Memory B cell (primary cell): ENCODE measurements at regions not wholly inside any gene's neighbourhood (a gene's known extent, or its start where the extent isn't known, plus 50 kb on each side); places are given as distances from the start of the nearest gene placed in this dataset.

Experiments
- ATAC-seq: fragments of 150-1000 bp; cut with Tn5 transposase; 2 replicates; pipeline ENCODE4 v1.10.0; 2021; ENCODE audit warnings: low read depth, mild to moderate bottlenecking, moderate library complexity
- DNase-seq, 2 donors: peaks; one replicate each; pipeline ENCODE4 v3.0.0; 2022; ENCODE audit warnings: low spot score in 2 of 2
- H3K27ac Mint-ChIP-seq: one replicate; pipeline ENCODE4 v1.8.0; 2022; ENCODE audit warnings: mild to moderate bottlenecking, moderate library complexity, mixed read lengths
- H3K27me3 Mint-ChIP-seq: one replicate; pipeline ENCODE4 v1.8.0; 2022; ENCODE audit warnings: mixed read lengths
- H3K36me3 Mint-ChIP-seq: one replicate; pipeline ENCODE4 v1.8.0; 2022; ENCODE audit warnings: mild to moderate bottlenecking, mixed read lengths
- H3K4me1 Mint-ChIP-seq: one replicate; pipeline ENCODE4 v1.8.0; 2022; ENCODE audit warnings: mixed read lengths
- H3K4me3 Mint-ChIP-seq: one replicate; pipeline ENCODE4 v1.8.0; 2022; ENCODE audit warnings: mild to moderate bottlenecking, moderate library complexity, mixed read lengths
- H3K9me3 Mint-ChIP-seq: one replicate; pipeline ENCODE4 v1.8.0; 2022; ENCODE audit warnings: mixed read lengths

GRCh38 chr5:68965926-68966325, 127.9 kb upstream of the SLC30A5 start:
- Mint-ChIP-seq H3K27ac (no peak overlapping the region), H3K4me1 (no peaks in the 10 kb centered on the region), H3K9me3 (no peaks in the 10 kb centered on the region), H3K4me3 (no peak overlapping the region), H3K36me3 (no peaks in the 10 kb centered on the region), H3K27me3 (peaks cover 11% of the 10 kb centered on the region)
- DNase-seq (no peak), ATAC-seq (no peak)

- Mint-ChIP-seq H3K36me3 (no peaks in the 10 kb centered on the region), H3K4me3 (no peak overlapping the region), H3K9me3 (no peaks in the 10 kb centered on the region), H3K4me1 (no peaks in the 10 kb centered on the region), H3K27ac (no peak overlapping the region), H3K27me3 (peaks cover 15% of the 10 kb centered on the region)
- ATAC-seq (no peak), DNase-seq (no peak)
Observed at GRCh38 chr5:68966596-68966995, 127.2 kb upstream of the SLC30A5 start.

- Mint-ChIP-seq H3K27me3 (peaks cover 17% of the 10 kb centered on the region), H3K36me3 (no peaks in the 10 kb centered on the region), H3K9me3 (no peaks in the 10 kb centered on the region), H3K4me1 (no peaks in the 10 kb centered on the region), H3K27ac (no peak overlapping the region), H3K4me3 (no peak overlapping the region)
- no peak for DNase-seq
- no peak for ATAC-seq
Observed at GRCh38 chr5:68968429-68968828, 125.4 kb upstream of the SLC30A5 start.

GRCh38 chr5:68970617-68971016, 123.2 kb upstream of the SLC30A5 start:
- H3K27ac Mint-ChIP-seq = no peak overlapping the region
- DNase-seq (no peak), ATAC-seq (no peak)
- H3K9me3 Mint-ChIP-seq = peaks cover 3% of the 10 kb centered on the region
- H3K4me1 Mint-ChIP-seq = no peaks in the 10 kb centered on the region
- no peak overlapping the region for H3K4me3 Mint-ChIP-seq
- H3K36me3 Mint-ChIP-seq = no peaks in the 10 kb centered on the region
- peaks cover 17% of the 10 kb centered on the region for H3K27me3 Mint-ChIP-seq

- Mint-ChIP-seq H3K27me3 (peaks cover 16% of the 10 kb centered on the region), H3K4me3 (no peak overlapping the region), H3K36me3 (peaks cover 2% of the 10 kb centered on the region), H3K27ac (no peak overlapping the region), H3K9me3 (peaks cover 16% of the 10 kb centered on the region), H3K4me1 (no peaks in the 10 kb centered on the region)
- no peak for DNase-seq
- ATAC-seq = no peak
Observed at GRCh38 chr5:68973696-68974095, 120.1 kb upstream of the SLC30A5 start.

- Mint-ChIP-seq H3K9me3 (peaks cover 17% of the 10 kb centered on the region), H3K27ac (no peak overlapping the region), H3K36me3 (peaks cover 2% of the 10 kb centered on the region), H3K4me3 (no peak overlapping the region), H3K4me1 (no peaks in the 10 kb centered on the region), H3K27me3 (peaks cover 8% of the 10 kb centered on the region)
- DNase-seq (no peak), ATAC-seq (no peak)
Observed at GRCh38 chr5:68983043-68983442, 110.8 kb upstream of the SLC30A5 start.

GRCh38 chr5:68983959-68984358, 109.9 kb upstream of the SLC30A5 start:
- Mint-ChIP-seq H3K27me3 (peaks cover 6% of the 10 kb centered on the region), H3K36me3 (no peaks in the 10 kb centered on the region), H3K9me3 (peaks cover 13% of the 10 kb centered on the region), H3K4me3 (no peak overlapping the region), H3K4me1 (no peaks in the 10 kb centered on the region), H3K27ac (no peak overlapping the region)
- no peak for ATAC-seq
- no peak for DNase-seq

GRCh38 chr5:68991279-68992084, 102.3 kb upstream of the SLC30A5 start:
- H3K4me3 Mint-ChIP-seq = no peak overlapping the region
- DNase-seq = no peak
- H3K36me3 Mint-ChIP-seq = no peaks in the 10 kb centered on the region
- no peaks in the 10 kb centered on the region for H3K4me1 Mint-ChIP-seq
- H3K9me3 Mint-ChIP-seq = peaks cover 2% of the 10 kb centered on the region
- H3K27me3 Mint-ChIP-seq = peaks cover 8% of the 10 kb centered on the region
- ATAC-seq = no peak
- H3K27ac Mint-ChIP-seq = no peak overlapping the region

- Mint-ChIP-seq H3K9me3 (peaks cover 2% of the 10 kb centered on the region), H3K27ac (no peak overlapping the region), H3K4me1 (no peaks in the 10 kb centered on the region), H3K4me3 (no peak overlapping the region), H3K36me3 (no peaks in the 10 kb centered on the region), H3K27me3 (peaks cover 14% of the 10 kb centered on the region)
- no peak for ATAC-seq
- DNase-seq = no peak
Observed at GRCh38 chr5:68994645-68995044, 99.2 kb upstream of the SLC30A5 start.

GRCh38 chr5:68995845-68996545, 97.8 kb upstream of the SLC30A5 start:
- no peak for ATAC-seq
- Mint-ChIP-seq H3K9me3 (no peaks in the 10 kb centered on the region), H3K27ac (no peak overlapping the region), H3K36me3 (no peaks in the 10 kb centered on the region), H3K4me3 (no peak overlapping the region), H3K4me1 (no peaks in the 10 kb centered on the region), H3K27me3 (peaks cover 14% of the 10 kb centered on the region)
- DNase-seq = no peak

GRCh38 chr5:68999181-68999580, 94.6 kb upstream of the SLC30A5 start:
- DNase-seq (no peak), ATAC-seq (no peak)
- peaks cover 16% of the 10 kb centered on the region for H3K27me3 Mint-ChIP-seq
- no peak overlapping the region for H3K27ac Mint-ChIP-seq
- H3K36me3 Mint-ChIP-seq = no peaks in the 10 kb centered on the region
- no peaks in the 10 kb centered on the region for H3K9me3 Mint-ChIP-seq
- H3K4me1 Mint-ChIP-seq = no peaks in the 10 kb centered on the region
- no peak overlapping the region for H3K4me3 Mint-ChIP-seq

- no peak overlapping the region for H3K27ac Mint-ChIP-seq
- no peaks in the 10 kb centered on the region for H3K4me1 Mint-ChIP-seq
- no peak for ATAC-seq
- H3K36me3 Mint-ChIP-seq = no peaks in the 10 kb centered on the region
- H3K27me3 Mint-ChIP-seq = peaks cover 22% of the 10 kb centered on the region
- H3K4me3 Mint-ChIP-seq = no peak overlapping the region
- no peaks in the 10 kb centered on the region for H3K9me3 Mint-ChIP-seq
- DNase-seq = no peak
Observed at GRCh38 chr5:69000216-69000919, 93.4 kb upstream of the SLC30A5 start.

GRCh38 chr5:69000949-69001348, 92.9 kb upstream of the SLC30A5 start:
- Mint-ChIP-seq H3K27me3 (peaks cover 19% of the 10 kb centered on the region), H3K4me1 (no peaks in the 10 kb centered on the region), H3K36me3 (no peaks in the 10 kb centered on the region), H3K27ac (no peak overlapping the region), H3K9me3 (no peaks in the 10 kb centered on the region), H3K4me3 (no peak overlapping the region)
- no peak for DNase-seq
- no peak for ATAC-seq

GRCh38 chr5:69001627-69002026, 92.2 kb upstream of the SLC30A5 start:
- Mint-ChIP-seq H3K9me3 (no peaks in the 10 kb centered on the region), H3K4me3 (no peak overlapping the region), H3K4me1 (no peaks in the 10 kb centered on the region), H3K27ac (no peak overlapping the region), H3K36me3 (no peaks in the 10 kb centered on the region), H3K27me3 (peaks cover 19% of the 10 kb centered on the region)
- DNase-seq = no peak
- ATAC-seq = no peak
